ENCODE measurements at regions not wholly inside any gene's neighbourhood (a gene's known extent, or its start where the extent isn't known, plus 50 kb on each side); places are given as distances from the start of the nearest gene placed in this dataset.

DNA sequence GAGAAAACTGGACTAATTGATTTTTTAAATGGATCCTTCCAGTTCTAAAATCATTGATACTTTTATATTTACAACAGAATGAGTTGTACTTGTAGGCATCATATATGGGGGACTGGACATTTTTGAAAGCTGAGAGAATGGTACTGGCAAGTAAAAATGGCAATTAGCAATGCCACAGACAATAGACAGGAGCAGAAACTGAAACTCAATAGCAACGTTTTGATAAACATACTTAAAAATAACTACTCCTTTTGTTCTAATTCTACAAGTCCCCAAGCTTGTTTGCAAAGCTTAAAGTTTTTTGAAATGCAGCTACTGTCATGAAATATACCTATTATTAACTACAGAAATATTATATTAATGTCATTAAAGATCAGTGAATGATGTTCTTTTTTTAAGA is 52.8 kb upstream of the FBXL7 start:
- no peak for DNase-seq (ENCODE audit: low read depth in 2 of 2)

- DNase-seq (ENCODE audit: low read depth in 2 of 2): no peak
Observed at GRCh38 chr5:15446552-15446951, 53.4 kb upstream of the FBXL7 start.

DNA sequence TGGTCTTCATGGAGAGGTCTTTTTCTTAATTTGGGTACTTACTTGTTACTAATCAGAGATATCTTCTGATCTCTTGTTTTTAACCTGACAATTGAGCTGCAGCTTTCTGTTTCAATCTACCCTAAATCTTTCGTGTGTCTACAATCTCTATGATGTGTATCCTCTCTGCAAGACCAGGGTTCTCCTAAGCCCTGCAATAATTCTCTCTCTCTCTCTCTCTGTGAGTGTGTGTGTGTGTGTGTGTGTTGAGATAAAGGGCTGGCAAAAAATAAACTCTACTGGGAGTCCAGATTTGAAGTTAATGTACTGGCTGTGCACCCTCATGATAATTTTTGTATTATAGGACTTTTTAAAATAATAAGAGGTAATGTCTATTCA is 57.8 kb upstream of the FBXL7 start:
- DNase-seq (ENCODE audit: low read depth in 2 of 2): no peak

DNA sequence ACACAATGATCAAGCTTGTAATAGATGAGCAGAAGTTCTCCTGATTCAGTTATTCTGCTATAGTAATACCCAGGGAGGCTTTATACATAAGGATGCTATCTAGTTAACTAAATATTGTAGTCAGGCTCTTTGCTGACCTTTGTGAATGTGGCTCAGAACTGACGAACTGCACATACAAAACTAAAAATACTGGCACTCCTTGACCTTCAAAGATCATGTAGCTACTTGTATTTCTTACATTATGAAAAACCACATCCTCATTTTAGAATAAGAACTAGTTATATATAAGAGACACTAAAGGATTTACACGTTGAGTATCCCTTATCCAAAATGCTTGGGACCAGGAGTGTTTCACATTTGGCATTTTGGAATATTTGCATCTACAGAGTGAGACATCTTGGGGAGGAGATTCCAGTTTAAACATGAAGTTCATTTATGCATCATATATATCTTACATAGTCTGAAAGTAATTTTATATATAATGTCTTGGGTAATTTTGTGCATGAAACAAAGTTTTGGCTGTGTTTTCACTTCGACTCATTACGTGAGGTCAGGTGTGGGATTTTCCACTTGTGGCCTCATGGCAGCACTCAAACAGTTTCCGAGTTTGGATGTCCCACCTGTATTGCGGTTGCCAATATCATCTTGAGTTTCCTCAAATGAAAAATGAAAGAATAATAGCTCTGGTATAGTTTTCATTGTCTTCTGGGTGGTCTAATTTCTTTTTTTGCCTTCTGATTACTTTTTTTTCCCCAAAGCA is 58.4 kb upstream of the FBXL7 start:
- no peak for DNase-seq (ENCODE audit: low read depth in 2 of 2)

DNA sequence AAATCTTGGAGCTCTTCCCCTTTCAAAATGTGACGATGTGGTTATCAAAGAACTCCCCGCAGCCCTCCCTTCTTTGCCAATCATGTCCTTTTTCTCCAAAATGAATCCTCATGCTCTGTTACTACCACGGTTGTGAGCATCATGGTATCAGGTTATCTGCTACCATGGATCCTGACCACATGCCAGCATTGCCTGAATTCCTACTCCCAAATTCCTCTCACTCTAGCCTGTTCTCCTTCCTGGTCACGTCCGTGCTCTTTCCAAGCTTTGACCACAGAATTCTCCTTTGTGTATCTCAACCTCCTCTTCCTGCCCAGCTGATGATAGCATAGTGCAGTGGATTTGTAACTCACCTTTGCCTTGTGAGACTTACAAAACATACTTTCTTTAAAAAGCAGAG is 59.5 kb upstream of the FBXL7 start:
- DNase-seq (ENCODE audit: low read depth in 2 of 2): no peak

DNA sequence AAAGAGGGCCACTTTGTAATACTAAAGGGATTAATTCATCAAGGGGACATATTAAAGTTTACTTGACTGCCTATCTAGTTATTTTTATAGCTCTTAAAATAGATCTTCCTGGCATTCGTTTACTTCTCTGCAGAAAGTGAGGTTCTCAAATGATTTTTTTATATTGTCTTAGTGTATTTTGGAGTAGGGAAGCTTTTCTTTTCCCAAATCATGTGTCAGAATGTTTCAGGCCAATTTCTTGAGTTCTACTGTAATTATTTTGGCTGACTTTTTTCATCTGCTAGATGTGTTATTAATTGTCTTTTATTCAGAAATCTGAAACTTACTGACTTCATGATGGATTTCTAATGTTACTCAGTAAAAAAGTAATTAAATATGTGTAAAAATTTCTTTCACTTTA is 60.2 kb upstream of the FBXL7 start:
- DNase-seq (ENCODE audit: low read depth in 2 of 2): no peak

DNA sequence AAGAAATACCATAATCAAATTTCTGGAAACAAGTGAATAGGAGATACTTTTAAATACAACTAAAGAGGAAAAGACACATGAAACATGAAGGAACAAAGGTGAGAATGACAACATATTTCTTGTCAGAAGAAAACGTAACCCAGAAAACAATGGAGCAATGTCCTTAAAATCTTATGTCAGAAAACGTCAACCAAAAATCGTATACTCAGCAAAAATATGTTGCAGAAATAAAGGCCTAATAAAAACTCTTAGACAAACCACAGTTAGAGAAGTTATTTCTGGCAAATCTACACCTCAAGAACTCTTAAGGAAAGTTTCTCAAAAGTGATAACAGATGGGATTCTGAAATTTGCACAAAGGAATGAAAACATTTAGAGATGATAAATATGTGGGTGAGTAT is 66.3 kb upstream of the FBXL7 start:
- no peak for DNase-seq (ENCODE audit: low read depth in 2 of 2)

- DNase-seq (ENCODE audit: low read depth in 2 of 2): no peak
Observed at GRCh38 chr5:15431923-15432322, 68.1 kb upstream of the FBXL7 start.

- DNase-seq (ENCODE audit: low read depth in 2 of 2): no peak
Observed at GRCh38 chr5:15425766-15426165, 74.2 kb upstream of the FBXL7 start.

DNA sequence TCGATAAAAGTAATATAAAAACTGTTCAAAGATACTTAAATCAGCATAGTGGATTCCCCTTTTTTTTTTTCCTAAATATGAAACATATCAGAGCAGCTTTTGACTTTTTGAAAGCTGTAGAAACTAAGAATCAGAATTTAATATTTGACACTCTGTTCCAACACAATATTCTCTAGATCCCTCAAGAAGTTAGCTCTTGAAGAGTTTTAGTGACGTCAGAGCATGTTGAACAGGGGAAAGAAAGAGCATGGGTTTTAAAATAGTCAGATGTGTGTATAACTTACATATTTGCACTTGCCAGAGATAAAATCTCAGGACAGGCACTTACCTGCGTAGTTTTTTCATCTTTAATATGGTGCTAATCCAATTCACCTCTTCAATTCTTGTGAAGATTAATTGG is 75.2 kb upstream of the FBXL7 start:
- no peak for DNase-seq (ENCODE audit: low read depth in 2 of 2)

DNA sequence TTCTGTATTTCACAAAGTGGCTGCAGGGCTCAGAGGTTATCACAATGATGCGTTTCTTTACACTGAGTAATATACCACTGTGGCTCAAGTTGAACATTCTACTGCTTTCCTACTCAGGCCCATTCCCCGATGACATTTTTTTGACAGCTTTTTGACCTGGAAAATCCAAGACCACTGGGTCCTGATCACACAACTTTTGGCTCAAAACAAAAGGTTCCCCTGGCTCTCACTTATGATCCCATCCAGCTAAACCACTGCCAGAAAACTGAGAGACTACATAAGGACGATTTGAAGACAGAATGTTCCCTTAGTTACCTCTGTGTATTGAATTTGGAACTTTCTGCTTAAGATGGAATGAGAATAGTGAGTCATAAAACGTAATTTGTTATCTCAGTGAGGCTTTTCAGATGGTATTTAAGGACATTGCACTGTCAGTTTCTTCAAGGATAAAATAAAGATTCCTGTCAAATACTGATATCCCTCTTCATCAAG is 78.0 kb upstream of the FBXL7 start:
- DNase-seq (ENCODE audit: low read depth in 2 of 2): no peak

DNA sequence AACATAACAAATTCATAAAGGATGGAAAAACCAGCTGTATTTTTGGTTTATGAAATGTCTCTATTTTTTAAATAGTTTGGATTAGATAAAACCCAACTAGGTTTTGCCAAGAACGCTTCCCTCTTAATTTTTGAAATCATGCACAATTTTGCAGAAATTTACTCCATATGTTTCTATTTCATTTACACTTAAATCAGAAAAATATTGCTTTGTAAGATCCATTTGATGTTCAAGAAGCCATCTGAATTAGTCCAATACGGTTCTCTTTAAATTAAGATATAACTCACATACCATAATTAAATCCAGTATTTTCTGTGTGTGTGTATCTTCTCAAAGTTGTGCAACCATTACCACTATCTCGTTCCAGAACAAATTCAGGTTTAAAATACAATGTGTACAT is 78.6 kb upstream of the FBXL7 start:
- no peak for DNase-seq (ENCODE audit: low read depth in 2 of 2)

- DNase-seq (ENCODE audit: low read depth in 2 of 2): no peak
Observed at GRCh38 chr5:15420201-15420600, 79.8 kb upstream of the FBXL7 start.

DNA sequence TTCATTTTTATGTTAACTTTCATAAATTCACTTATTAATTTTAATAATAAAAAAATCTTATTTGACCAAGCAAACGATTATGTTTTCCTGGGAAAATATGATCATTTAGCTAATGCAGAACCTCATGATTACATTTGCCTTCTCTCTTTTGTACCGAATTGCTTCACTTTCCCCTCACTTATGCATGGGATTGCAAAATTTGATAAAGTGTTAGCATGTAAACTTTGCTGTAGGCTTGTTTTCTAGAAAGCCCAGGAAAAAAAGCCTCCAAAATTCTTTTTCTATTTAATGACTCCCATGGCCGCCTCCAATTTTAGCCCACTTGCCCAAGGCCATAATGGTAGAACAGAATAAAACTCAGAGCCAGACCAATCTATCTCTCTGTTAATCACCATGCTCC is 82.8 kb upstream of the FBXL7 start:
- no peak for DNase-seq (ENCODE audit: low read depth in 2 of 2)

- DNase-seq (ENCODE audit: low read depth in 2 of 2): no peak
Observed at GRCh38 chr5:15406478-15406877, 93.5 kb upstream of the FBXL7 start.

GRCh38 chr5:15393146-15393545 is 106.8 kb upstream of the FBXL7 start:
- DNase-seq (ENCODE audit: low read depth in 2 of 2): no peak

GRCh38 chr5:15391704-15392397 is 108.1 kb upstream of the FBXL7 start:
- DNase-seq (ENCODE audit: low read depth in 2 of 2): no peak

DNA sequence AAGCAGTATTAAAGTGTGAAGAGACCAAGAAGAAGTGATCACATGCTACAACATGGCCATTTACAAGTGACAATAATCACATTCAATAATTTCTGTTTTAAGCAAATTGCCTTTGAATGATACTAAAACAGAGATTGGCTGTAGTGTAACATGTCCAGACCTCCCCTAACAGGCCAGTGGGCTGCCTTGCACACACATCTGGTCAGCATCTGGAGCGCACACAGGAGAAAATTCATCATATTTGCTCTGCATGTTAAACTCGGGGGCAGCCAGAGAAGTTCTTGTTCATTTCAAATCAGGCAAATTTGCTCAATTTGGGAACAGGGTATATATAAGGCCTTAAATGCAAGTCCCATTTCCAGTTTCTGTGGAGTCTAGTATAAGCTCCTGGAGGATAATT is 111.1 kb upstream of the FBXL7 start:
- no peak for DNase-seq (ENCODE audit: low read depth in 2 of 2)

GRCh38 chr5:15387931-15388524 is 112.0 kb upstream of the FBXL7 start:
- DNase-seq (ENCODE audit: low read depth in 2 of 2): no peak

DNA sequence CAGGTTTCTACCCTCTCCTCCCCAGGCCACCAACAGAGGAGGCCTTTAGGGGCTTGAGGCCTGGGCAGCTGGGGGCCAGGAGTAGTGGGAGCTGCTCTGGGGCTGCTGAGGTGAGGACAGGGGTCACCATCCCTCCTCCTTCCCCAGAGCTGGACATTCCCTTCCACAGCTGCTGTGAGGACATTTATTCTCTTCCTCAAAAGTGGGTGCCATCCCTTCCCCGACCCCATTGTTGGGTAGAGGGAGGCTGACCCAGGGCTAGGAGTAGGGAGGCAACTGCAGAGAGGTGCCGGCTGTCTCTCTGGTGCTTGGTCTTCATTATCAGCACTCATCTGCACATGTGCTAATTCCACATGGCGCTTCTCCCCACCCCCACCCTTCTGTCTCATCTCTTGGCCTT is 113.9 kb upstream of the FBXL7 start:
- no peak for DNase-seq (ENCODE audit: low read depth in 2 of 2)

DNA sequence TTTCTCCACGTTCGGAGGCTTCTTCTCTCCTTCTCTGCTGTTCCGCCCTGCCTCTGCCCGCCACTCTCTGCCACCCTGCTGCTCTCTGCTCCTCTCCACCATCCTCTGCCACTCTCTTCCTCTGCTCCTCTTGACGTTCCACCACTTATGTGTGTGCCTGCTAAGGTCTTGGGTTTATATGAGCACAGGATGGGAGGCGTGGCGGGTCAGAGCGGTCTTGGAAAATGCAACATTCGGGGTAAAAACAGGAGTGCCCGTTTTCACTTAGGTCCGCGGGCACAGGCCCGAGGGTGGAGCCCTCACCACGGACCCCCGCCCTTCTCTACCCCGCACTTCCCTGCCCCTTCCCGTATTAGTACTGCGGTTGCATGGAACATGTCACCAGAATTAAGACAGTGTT is 114.4 kb upstream of the FBXL7 start:
- DNase-seq (ENCODE audit: low read depth in 2 of 2): no peak

GRCh38 chr5:15385037-15385436 is 114.9 kb upstream of the FBXL7 start:
- DNase-seq (ENCODE audit: low read depth in 2 of 2): no peak

GRCh38 chr5:15384581-15384980 is 115.4 kb upstream of the FBXL7 start:
- DNase-seq (ENCODE audit: low read depth in 2 of 2): no peak
